Lung (tissue), 9 donors: ENCODE measurements at regions not wholly inside any gene's neighbourhood (a gene's known extent, or its start where the extent isn't known, plus 50 kb on each side); places are given as distances from the start of the nearest gene placed in this dataset.
A peak's percentile ranks its signal among the peaks of the same experiment; 100 is the strongest.
"Not testable (repeated sequence)": the region's sequence is repeated elsewhere in the genome, so short reads cannot be mapped to it uniquely, and the experiment has no call there.

Experiments
- ATAC-seq: fragments of 200-7000 bp; cut with Tn5 transposase; one replicate; pipeline ENCODE4 v1.9.1; 2020; ENCODE audit warnings: moderate number of reproducible peaks; ENCODE audit not compliant: insufficient read depth, low FRiP score
- DNase-seq, 3 donors: peaks; one replicate each; pipeline ENCODE4 v3.0.0-alpha.2; 2013 to 2017
- H3K27ac ChIP-seq, 2 donors: one replicate each; pipeline ENCODE4 v1.5.1; 2013; ENCODE audit warnings: mild to moderate bottlenecking in 2 of 2, moderate library complexity in 2 of 2, control low read depth in 1 of 2, inconsistent platforms in 1 of 2, low read depth in 1 of 2, low read length in 1 of 2
- H3K27me3 ChIP-seq, 3 donors: one replicate each; pipeline ENCODE4 v1.5.1; 2013; ENCODE audit warnings: low read length in 2 of 3; ENCODE audit not compliant: control insufficient read depth in 3 of 3, insufficient read depth in 3 of 3
- H3K36me3 ChIP-seq, 4 donors: one replicate each; pipeline ENCODE4 v1.5.1; 2013; ENCODE audit warnings: low read length in 4 of 4, mild to moderate bottlenecking in 1 of 4, moderate library complexity in 1 of 4; ENCODE audit not compliant: control insufficient read depth in 4 of 4, insufficient read depth in 4 of 4
- H3K4me1 ChIP-seq, 5 donors: one replicate each; pipeline ENCODE4 v1.5.1; 2013; ENCODE audit warnings: low read length in 5 of 5, mild to moderate bottlenecking in 2 of 5, moderate library complexity in 1 of 5; ENCODE audit not compliant: control insufficient read depth in 5 of 5, insufficient read depth in 5 of 5
- H3K4me3 ChIP-seq: one replicate; pipeline ENCODE4 v1.5.1; 2013; ENCODE audit warnings: mild to moderate bottlenecking, control low read depth, moderate library complexity
- H3K9ac ChIP-seq, 2 donors: one replicate each; pipeline ENCODE4 v1.5.1; 2013; ENCODE audit warnings: low read length in 2 of 2, control low read depth in 1 of 2; ENCODE audit not compliant: insufficient read depth in 1 of 2
- H3K9me3 ChIP-seq, 4 donors: one replicate each; pipeline ENCODE4 v1.5.1; 2013; ENCODE audit warnings: low read length in 3 of 4, mild to moderate bottlenecking in 1 of 4, moderate library complexity in 1 of 4; ENCODE audit not compliant: control insufficient read depth in 4 of 4, insufficient read depth in 3 of 4
- WGBS, 2 donors: extraction: QIAGEN DNeasy Blood & Tissue Kit; methylation state at CpG; one replicate each; pipeline ENCODE4 v1.1.7; 2013; 5-methylcytosine and 5-hydroxymethylcytosine counted together
- donor health status: Bipolar disorder and iron deficiency.
- donor health status: healthy.
- donor health status: DM: yes; HTN: yes; CAD: no.

- not testable (repeated sequence) for H3K27me3 ChIP-seq, H3K4me1 ChIP-seq, H3K9me3 ChIP-seq, DNase-seq, H3K9ac ChIP-seq, H3K27ac ChIP-seq, H3K36me3 ChIP-seq, ATAC-seq, H3K4me3 ChIP-seq
- 92 to 94% methylated on average over 4 of the region's 4 CpGs for WGBS, 2 donors
Observed at GRCh38 chr9:41033877-41034276, 94.6 kb downstream of the FOXD4L6 start.

GRCh38 chr9:41033360-41033759 is 95.1 kb downstream of the FOXD4L6 start:
- H3K4me1 ChIP-seq, H3K27me3 ChIP-seq, H3K9ac ChIP-seq, H3K36me3 ChIP-seq, DNase-seq, H3K4me3 ChIP-seq, H3K27ac ChIP-seq, H3K9me3 ChIP-seq, ATAC-seq: not testable (repeated sequence)
- 88 to 90% methylated on average over 3 of the region's 3 CpGs for whole genome bisulfite sequencing, 2 donors

- not testable (repeated sequence) for ATAC-seq
Observed at GRCh38 chr9:41026912-41027676, 101.4 kb downstream of the FOXD4L6 start.

GRCh38 chr9:41022365-41022764 is 106.1 kb downstream of the FOXD4L6 start:
- H3K36me3 ChIP-seq, ATAC-seq, H3K27me3 ChIP-seq, H3K4me1 ChIP-seq, DNase-seq, H3K9me3 ChIP-seq, H3K4me3 ChIP-seq, H3K27ac ChIP-seq, H3K9ac ChIP-seq: not testable (repeated sequence)
- 92 to 97% methylated on average over 1 of the region's 4 CpGs for WGBS, 2 donors

More at GRCh38 chr9:41026912-41027676, 101.4 kb downstream of the FOXD4L6 start:
- H3K9ac ChIP-seq, H3K4me3 ChIP-seq, DNase-seq, H3K4me1 ChIP-seq, H3K27ac ChIP-seq, H3K27me3 ChIP-seq, H3K36me3 ChIP-seq, H3K9me3 ChIP-seq: not testable (repeated sequence)
- WGBS, 2 donors = 87 to 92% methylated on average over 6 of the region's 6 CpGs

- not testable (repeated sequence) for H3K9ac ChIP-seq, H3K4me3 ChIP-seq, H3K27me3 ChIP-seq, H3K27ac ChIP-seq, H3K36me3 ChIP-seq, H3K4me1 ChIP-seq, DNase-seq, H3K9me3 ChIP-seq, ATAC-seq
- 91 to 93% methylated on average over 1 of the region's 1 CpG for WGBS, 2 donors
Observed at GRCh38 chr9:41019858-41020562, 108.5 kb downstream of the FOXD4L6 start.

GRCh38 chr9:41018948-41019347 is 109.5 kb downstream of the FOXD4L6 start:
- not testable (repeated sequence) for ATAC-seq, H3K27ac ChIP-seq, H3K9me3 ChIP-seq, H3K4me1 ChIP-seq, H3K4me3 ChIP-seq, H3K36me3 ChIP-seq, H3K27me3 ChIP-seq, H3K9ac ChIP-seq
- WGBS, 2 donors = 75 to 78% methylated on average over 3 of the region's 3 CpGs
- peak in 2 of 3 donors; percentile 13 to 22 for DNase-seq

- not testable (repeated sequence) for H3K27ac ChIP-seq, H3K9ac ChIP-seq, DNase-seq, H3K4me1 ChIP-seq, H3K36me3 ChIP-seq, H3K4me3 ChIP-seq, H3K9me3 ChIP-seq, ATAC-seq, H3K27me3 ChIP-seq
- WGBS, 2 donors = 85 to 100% methylated on average over 1 of the region's 2 CpGs
Observed at GRCh38 chr9:41016699-41017098, 111.8 kb downstream of the FOXD4L6 start.

- not testable (repeated sequence) for ATAC-seq, H3K4me3 ChIP-seq, H3K4me1 ChIP-seq, DNase-seq, H3K9ac ChIP-seq, H3K36me3 ChIP-seq, H3K9me3 ChIP-seq, H3K27ac ChIP-seq, H3K27me3 ChIP-seq
- 53 to 68% methylated on average over 8 of the region's 8 CpGs for WGBS, 2 donors
Observed at GRCh38 chr9:40999952-41000700, 128.4 kb downstream of the FOXD4L6 start.
